ENCODE measurements at regions not wholly inside any gene's neighbourhood (a gene's known extent, or its start where the extent isn't known, plus 50 kb on each side); places are given as distances from the start of the nearest gene placed in this dataset.

GRCh38 chr11:116301141-116301540, 471.6 kb downstream of the BUD13 start:
- Histone ChIP-seq H3K27ac (ENCODE audit: low read depth, low read length) (no peak overlapping the region), H3F3A (ENCODE audit: control insufficient read depth, insufficient read depth) (no peaks in the 10 kb centered on the region), H3K79me2 (ENCODE audit: control insufficient read depth, low read length) (no peaks in the 10 kb centered on the region), H4K20me1 (ENCODE audit: control insufficient read depth, insufficient read depth, low read depth, low read length) (no peaks in the 10 kb centered on the region), H3K9me3 (ENCODE audit: control insufficient read depth, insufficient read depth, low read length) (no peaks in the 10 kb centered on the region), H3K4me1 (ENCODE audit: control insufficient read depth, low read length) (no peaks in the 10 kb centered on the region), H3K27me3 (ENCODE audit: control insufficient read depth, low read length) (no peaks in the 10 kb centered on the region), H3K36me3 (ENCODE audit: control insufficient read depth, low read length) (no peaks in the 10 kb centered on the region), H3K4me2 (ENCODE audit: low read length) (no peak overlapping the region), H3K4me3 (ENCODE audit: low read length) (no peak overlapping the region), H3K9me2 (replicated peaks; ENCODE audit: control insufficient read depth, low read length) (no peaks in the 10 kb centered on the region)
- TF ChIP-seq EZH2phosphoT487 (IDR thresholded peaks at IDR 0.05; ENCODE audit: borderline replicate concordance, low read length) (no peak), CTCF (IDR thresholded peaks at IDR 0.05; ENCODE audit: low read depth, low read length, poor library complexity, severe bottlenecking) (no peak)

GRCh38 chr11:116300232-116300631, 472.6 kb downstream of the BUD13 start:
- no peaks in the 10 kb centered on the region for H4K20me1 ChIP-seq (ENCODE audit: control insufficient read depth, insufficient read depth, low read depth, low read length)
- no peak overlapping the region for H3K4me2 ChIP-seq (ENCODE audit: low read length)
- H3K9me3 ChIP-seq (ENCODE audit: control insufficient read depth, insufficient read depth, low read length), result no peaks in the 10 kb centered on the region

GRCh38 chr11:116294630-116295029, 478.2 kb downstream of the BUD13 start:
- no peak overlapping the region for H3K4me3 ChIP-seq (ENCODE audit: low read length)
- H3K79me2 ChIP-seq (ENCODE audit: control insufficient read depth, low read length), result no peaks in the 10 kb centered on the region
- H3K9me3 ChIP-seq (ENCODE audit: control insufficient read depth, insufficient read depth, low read length), result no peaks in the 10 kb centered on the region
- no peaks in the 10 kb centered on the region for H3K4me1 ChIP-seq (ENCODE audit: control insufficient read depth, low read length)
- H3F3A ChIP-seq (ENCODE audit: control insufficient read depth, insufficient read depth), result no peaks in the 10 kb centered on the region
- no peaks in the 10 kb centered on the region for H3K36me3 ChIP-seq (ENCODE audit: control insufficient read depth, low read length)
- no peaks in the 10 kb centered on the region; the same call in 1 of the 2 replicates for H3K27me3 ChIP-seq (ENCODE audit: control insufficient read depth, low read length)
- H3K4me2 ChIP-seq (ENCODE audit: low read length), result no peak overlapping the region
- H3K27ac ChIP-seq (ENCODE audit: low read depth, low read length), result no peak overlapping the region
- no peaks in the 10 kb centered on the region for H4K20me1 ChIP-seq (ENCODE audit: control insufficient read depth, insufficient read depth, low read depth, low read length)
- TF ChIP-seq EZH2phosphoT487 (IDR thresholded peaks at IDR 0.05; ENCODE audit: borderline replicate concordance, low read length) (no peak), CTCF (IDR thresholded peaks at IDR 0.05; ENCODE audit: low read depth, low read length, poor library complexity, severe bottlenecking) (no peak)
- no peaks in the 10 kb centered on the region for H3K9me2 ChIP-seq (replicated peaks; ENCODE audit: control insufficient read depth, low read length)

More at GRCh38 chr11:116300232-116300631, 472.6 kb downstream of the BUD13 start:
- no peaks in the 10 kb centered on the region for H3K4me1 ChIP-seq (ENCODE audit: control insufficient read depth, low read length)
- no peaks in the 10 kb centered on the region for H3K36me3 ChIP-seq (ENCODE audit: control insufficient read depth, low read length)
- no peak for TF ChIP-seq CTCF (IDR thresholded peaks at IDR 0.05; ENCODE audit: low read depth, low read length, poor library complexity, severe bottlenecking)
- H3K27me3 ChIP-seq (ENCODE audit: control insufficient read depth, low read length), result no peaks in the 10 kb centered on the region
- H3F3A ChIP-seq (ENCODE audit: control insufficient read depth, insufficient read depth), result no peaks in the 10 kb centered on the region
- no peak overlapping the region for H3K27ac ChIP-seq (ENCODE audit: low read depth, low read length)
- no peak overlapping the region for H3K4me3 ChIP-seq (ENCODE audit: low read length)
- no peaks in the 10 kb centered on the region for H3K79me2 ChIP-seq (ENCODE audit: control insufficient read depth, low read length)
- H3K9me2 ChIP-seq (replicated peaks; ENCODE audit: control insufficient read depth, low read length), result no peaks in the 10 kb centered on the region

GRCh38 chr11:116287866-116288265, 484.9 kb downstream of the BUD13 start:
- H3K27ac ChIP-seq (ENCODE audit: low read depth, low read length), result no peak overlapping the region
- no peak overlapping the region for H3K4me2 ChIP-seq (ENCODE audit: low read length)
- no peaks in the 10 kb centered on the region for H3K4me1 ChIP-seq (ENCODE audit: control insufficient read depth, low read length)
- no peak for TF ChIP-seq EZH2phosphoT487 (IDR thresholded peaks at IDR 0.05; ENCODE audit: borderline replicate concordance, low read length)
- H3K9me2 ChIP-seq (replicated peaks; ENCODE audit: control insufficient read depth, low read length), result no peaks in the 10 kb centered on the region
- H3F3A ChIP-seq (ENCODE audit: control insufficient read depth, insufficient read depth), result no peaks in the 10 kb centered on the region
- no peaks in the 10 kb centered on the region for H4K20me1 ChIP-seq (ENCODE audit: control insufficient read depth, insufficient read depth, low read depth, low read length)
- no peak overlapping the region for H3K4me3 ChIP-seq (ENCODE audit: low read length)
- H3K27me3 ChIP-seq (ENCODE audit: control insufficient read depth, low read length), result peaks cover 4% of the 10 kb centered on the region; the same call in 1 of the 2 replicates
- no peaks in the 10 kb centered on the region for H3K9me3 ChIP-seq (ENCODE audit: control insufficient read depth, insufficient read depth, low read length)
- no peaks in the 10 kb centered on the region for H3K36me3 ChIP-seq (ENCODE audit: control insufficient read depth, low read length)
- H3K79me2 ChIP-seq (ENCODE audit: control insufficient read depth, low read length), result no peaks in the 10 kb centered on the region

Data from DOHH2 (cell line).